T-helper 1 cell treated with Interleukin-12 subunit alpha and Interleukin-12 subunit beta and Interleukin-4 antibody, amounts not matched to agents 30 μg/mL and 1 μg/mL, for 36 hours (primary cell): ENCODE measurements at regions not wholly inside any gene's neighbourhood (a gene's known extent, or its start where the extent isn't known, plus 50 kb on each side); places are given as distances from the start of the nearest gene placed in this dataset.

Experiments used
- H3K27ac Mint-ChIP-seq: one replicate; pipeline ENCODE4 v1.8.0; 2021; ENCODE audit warnings: mild to moderate bottlenecking, mixed read lengths
- H3K27me3 Mint-ChIP-seq: one replicate; pipeline ENCODE4 v1.8.0; 2021; ENCODE audit warnings: low read depth, mixed read lengths
- H3K36me3 Mint-ChIP-seq: one replicate; pipeline ENCODE4 v1.8.0; 2021; ENCODE audit warnings: low read depth, mixed read lengths
- H3K4me1 Mint-ChIP-seq: one replicate; pipeline ENCODE4 v1.8.0; 2021; ENCODE audit warnings: low read depth, mixed read lengths
- H3K4me3 Mint-ChIP-seq: one replicate; pipeline ENCODE4 v1.8.0; 2021; ENCODE audit warnings: mild to moderate bottlenecking, moderate library complexity, mixed read lengths
- H3K9me3 Mint-ChIP-seq: one replicate; pipeline ENCODE4 v1.8.0; 2021; ENCODE audit warnings: mixed read lengths

DNA sequence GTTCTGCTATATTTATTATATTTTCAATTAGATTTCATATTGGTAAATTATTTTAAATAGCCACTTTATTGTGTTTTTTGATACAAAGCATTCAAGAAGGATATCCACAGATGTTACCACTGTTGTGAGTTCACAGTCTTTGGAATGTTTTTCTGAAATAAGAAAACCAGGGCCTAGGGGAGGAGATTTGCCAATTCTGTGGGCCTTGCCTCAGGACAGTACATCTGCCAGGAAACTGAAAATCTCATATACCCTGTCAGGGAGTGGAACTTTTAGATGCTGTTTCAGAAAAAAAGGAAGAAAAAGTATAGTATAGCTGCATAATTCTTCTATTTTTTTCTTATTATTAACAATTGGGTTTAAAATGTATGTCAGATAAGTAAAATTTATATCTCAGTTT, 995.9 kb upstream of the ADGRB3 start:
- no peak overlapping the region for H3K4me3 Mint-ChIP-seq
- no peaks in the 10 kb centered on the region for H3K27me3 Mint-ChIP-seq
- no peaks in the 10 kb centered on the region for H3K4me1 Mint-ChIP-seq
- no peak overlapping the region for H3K27ac Mint-ChIP-seq
- H3K36me3 Mint-ChIP-seq, result no peaks in the 10 kb centered on the region
- H3K9me3 Mint-ChIP-seq, result peaks cover 3% of the 10 kb centered on the region

DNA sequence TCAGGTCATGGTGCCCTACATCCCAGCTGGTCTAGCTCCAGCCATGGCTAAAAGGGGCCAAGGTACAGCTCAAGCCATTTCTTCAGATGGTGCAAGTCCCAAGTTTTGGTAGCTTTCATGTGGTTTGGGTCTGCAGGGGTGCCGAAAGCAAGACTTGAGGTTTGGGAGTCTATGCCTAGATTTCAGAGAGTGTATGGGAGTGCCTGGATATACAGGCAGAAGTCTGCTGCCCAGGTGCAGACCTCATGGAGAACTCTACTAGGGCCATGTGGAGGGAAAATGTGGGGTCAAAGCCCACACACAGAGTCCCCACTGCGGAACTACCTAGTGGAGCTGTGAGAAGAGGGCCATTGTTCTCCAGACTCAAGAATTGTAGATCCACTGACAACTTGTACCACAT, 1000.9 kb upstream of the ADGRB3 start:
- no peaks in the 10 kb centered on the region for H3K27me3 Mint-ChIP-seq
- H3K4me1 Mint-ChIP-seq, result no peaks in the 10 kb centered on the region
- H3K9me3 Mint-ChIP-seq, result peaks cover 3% of the 10 kb centered on the region
- H3K36me3 Mint-ChIP-seq, result no peaks in the 10 kb centered on the region
- no peak overlapping the region for H3K4me3 Mint-ChIP-seq
- H3K27ac Mint-ChIP-seq, result no peak overlapping the region

DNA sequence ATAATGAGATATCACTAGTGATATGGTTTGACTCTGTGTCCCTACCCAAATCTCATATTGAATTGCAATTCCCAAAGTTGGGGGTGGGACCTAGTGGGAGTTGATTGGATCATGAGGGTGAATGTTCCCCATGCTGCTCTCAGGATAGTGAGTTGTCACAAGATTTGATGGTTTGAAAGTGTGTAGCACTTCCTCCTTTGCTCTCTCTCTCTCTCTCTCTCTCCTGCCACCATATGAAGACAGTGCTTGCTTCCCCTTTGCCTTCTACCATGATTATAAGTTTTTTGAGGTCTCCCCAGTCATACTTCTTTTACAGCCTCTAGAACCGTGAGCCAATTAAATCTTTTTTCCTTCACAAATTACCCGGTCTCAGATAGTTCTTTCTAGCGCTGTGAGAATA, 1002.0 kb upstream of the ADGRB3 start:
- Mint-ChIP-seq H3K27ac (no peak overlapping the region), H3K27me3 (no peaks in the 10 kb centered on the region), H3K4me3 (no peak overlapping the region), H3K4me1 (no peaks in the 10 kb centered on the region), H3K9me3 (peaks cover 3% of the 10 kb centered on the region), H3K36me3 (no peaks in the 10 kb centered on the region)

DNA sequence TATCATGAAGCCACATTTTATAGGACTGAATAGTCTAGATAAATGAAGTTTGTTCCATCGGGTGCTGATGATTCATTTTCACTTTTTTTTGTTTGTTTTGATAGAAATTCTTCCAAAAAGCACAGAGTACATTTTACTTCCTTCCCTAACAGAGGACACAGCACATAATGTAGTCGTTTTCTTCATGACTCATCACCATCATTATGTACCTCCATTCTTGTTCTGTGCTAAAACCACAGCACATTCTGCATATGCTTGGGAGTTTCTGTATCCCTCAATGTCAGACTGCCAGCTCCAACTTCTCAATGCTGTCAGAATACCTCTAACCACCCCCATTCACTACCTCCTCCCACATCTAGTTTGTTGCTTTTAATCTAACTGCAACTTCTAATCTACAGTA, 1004.9 kb upstream of the ADGRB3 start:
- no peaks in the 10 kb centered on the region for H3K4me1 Mint-ChIP-seq
- no peak overlapping the region for H3K27ac Mint-ChIP-seq
- H3K27me3 Mint-ChIP-seq, result no peaks in the 10 kb centered on the region
- H3K4me3 Mint-ChIP-seq, result no peak overlapping the region
- H3K36me3 Mint-ChIP-seq, result no peaks in the 10 kb centered on the region
- H3K9me3 Mint-ChIP-seq, result peaks cover under 1% of the 10 kb centered on the region

DNA sequence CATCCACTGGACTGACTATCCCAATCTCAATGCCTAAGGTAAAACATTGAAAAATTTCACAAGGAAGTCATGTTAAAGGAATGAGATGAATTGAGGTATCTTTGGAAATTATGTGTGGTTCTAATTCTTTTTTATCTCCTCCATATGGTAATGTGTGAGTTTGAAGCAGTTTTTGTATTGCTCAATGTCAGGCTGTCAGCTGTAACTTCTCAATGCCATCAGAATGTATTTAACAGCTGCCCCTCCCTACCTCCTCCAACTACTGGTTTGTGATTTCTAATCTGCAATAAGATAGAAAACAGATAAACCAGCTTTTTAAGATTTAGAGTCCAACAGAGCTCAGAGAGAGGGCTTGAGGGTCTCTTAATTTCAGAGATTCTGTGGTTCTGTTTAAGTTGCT, 1005.8 kb upstream of the ADGRB3 start:
- no peaks in the 10 kb centered on the region for H3K36me3 Mint-ChIP-seq
- H3K27ac Mint-ChIP-seq, result no peak overlapping the region
- H3K4me1 Mint-ChIP-seq, result no peaks in the 10 kb centered on the region
- H3K9me3 Mint-ChIP-seq, result no peaks in the 10 kb centered on the region
- no peak overlapping the region for H3K4me3 Mint-ChIP-seq
- no peaks in the 10 kb centered on the region for H3K27me3 Mint-ChIP-seq

DNA sequence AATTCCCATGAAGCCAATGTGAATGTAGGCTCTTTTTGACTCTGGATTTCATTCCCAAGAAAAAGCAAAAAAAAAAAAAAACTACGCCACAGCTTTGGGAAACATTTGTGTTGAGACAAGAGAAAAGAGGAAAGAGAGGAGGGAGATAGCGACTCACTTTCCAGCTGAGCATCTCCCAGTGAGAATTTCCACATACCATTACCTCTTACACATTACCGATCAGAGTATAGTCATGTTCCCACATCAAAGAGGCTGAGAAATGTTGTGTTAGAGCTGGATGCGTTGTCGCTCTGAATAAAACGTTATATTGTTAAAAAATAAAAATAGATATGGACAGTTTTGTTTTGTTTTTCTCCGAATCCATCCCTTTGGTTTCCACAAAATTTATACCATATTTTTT, 1019.3 kb upstream of the ADGRB3 start:
- Mint-ChIP-seq H3K4me3 (no peak overlapping the region), H3K36me3 (no peaks in the 10 kb centered on the region), H3K27ac (no peak overlapping the region), H3K9me3 (peaks cover 5% of the 10 kb centered on the region), H3K27me3 (no peaks in the 10 kb centered on the region), H3K4me1 (no peaks in the 10 kb centered on the region)

DNA sequence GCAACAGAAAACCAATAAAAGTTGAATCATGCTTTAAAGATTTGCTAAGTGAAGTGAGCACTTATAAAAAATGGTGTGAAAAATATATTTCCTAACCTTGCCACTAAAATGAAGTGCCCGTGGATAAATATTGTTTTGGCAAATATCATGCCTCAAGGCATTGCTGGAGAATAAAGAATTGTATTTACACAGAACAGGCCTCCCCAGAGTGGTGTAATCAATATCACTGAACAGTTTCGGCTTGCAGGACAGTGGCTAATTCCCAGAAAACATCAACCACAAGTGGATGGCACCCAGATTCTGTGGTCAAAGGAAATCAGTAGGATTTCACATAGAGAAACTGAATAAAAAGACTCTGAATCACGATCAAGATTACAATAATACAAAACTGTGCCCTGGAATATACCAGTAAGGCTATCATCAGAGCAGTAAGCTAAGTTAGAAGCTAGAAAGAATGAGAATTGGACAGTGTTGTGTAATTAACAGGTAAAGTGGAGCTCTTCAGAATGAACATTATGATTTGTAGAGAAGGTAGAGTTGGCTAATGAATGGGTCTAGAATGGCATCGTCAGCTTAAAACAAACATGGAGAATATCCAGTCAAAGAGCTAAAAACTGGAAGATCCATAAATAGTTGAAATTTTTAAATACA, 1026.9 kb upstream of the ADGRB3 start:
- Mint-ChIP-seq H3K9me3 (peaks cover 4% of the 10 kb centered on the region), H3K4me3 (no peak overlapping the region), H3K4me1 (no peaks in the 10 kb centered on the region), H3K27me3 (no peaks in the 10 kb centered on the region), H3K36me3 (no peaks in the 10 kb centered on the region), H3K27ac (no peak overlapping the region)

DNA sequence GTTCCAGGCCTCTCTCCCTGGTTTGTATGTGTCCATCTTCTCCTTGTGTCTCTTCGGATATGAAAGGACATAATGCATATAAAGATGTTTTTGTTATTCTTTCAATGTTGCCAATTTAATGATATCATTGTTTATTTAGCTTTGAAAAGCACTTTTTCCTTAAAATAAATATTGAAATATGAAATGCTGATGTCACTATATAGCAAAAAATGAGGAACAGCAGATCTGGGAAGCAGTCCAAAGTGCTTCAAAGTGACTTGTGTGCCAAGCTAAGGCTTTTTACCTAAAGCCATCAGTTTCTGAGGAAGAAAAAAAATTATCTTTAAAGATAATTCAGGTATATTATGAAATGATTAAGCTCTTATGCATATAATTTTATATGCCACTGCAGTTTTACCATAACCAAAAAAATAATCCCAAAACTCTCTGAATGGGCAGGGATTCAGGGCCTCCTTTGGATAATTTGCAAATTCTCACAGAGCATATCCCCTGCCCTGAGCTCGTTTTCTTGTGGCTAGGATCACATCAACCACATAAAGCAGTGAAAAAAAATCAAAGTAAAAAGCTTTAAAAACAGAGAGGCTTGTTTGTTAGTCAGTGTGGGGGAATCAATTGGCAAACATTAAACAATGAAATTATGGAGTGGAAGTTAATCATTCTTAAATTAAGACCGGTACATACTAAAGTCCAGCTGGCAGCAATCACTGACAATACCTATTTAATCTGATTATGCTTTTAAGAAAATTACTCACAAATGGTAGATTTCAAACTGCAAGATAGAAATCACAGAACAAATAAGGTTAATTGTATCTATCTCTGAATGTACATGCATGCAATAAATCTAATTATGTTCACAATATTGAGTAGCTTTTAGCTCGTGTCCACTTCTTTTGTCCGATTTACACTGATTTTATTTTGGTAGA, 1027.9 kb upstream of the ADGRB3 start:
- Mint-ChIP-seq H3K4me1 (no peaks in the 10 kb centered on the region), H3K4me3 (no peak overlapping the region), H3K9me3 (peaks cover 4% of the 10 kb centered on the region), H3K27ac (no peak overlapping the region), H3K27me3 (no peaks in the 10 kb centered on the region), H3K36me3 (no peaks in the 10 kb centered on the region)

DNA sequence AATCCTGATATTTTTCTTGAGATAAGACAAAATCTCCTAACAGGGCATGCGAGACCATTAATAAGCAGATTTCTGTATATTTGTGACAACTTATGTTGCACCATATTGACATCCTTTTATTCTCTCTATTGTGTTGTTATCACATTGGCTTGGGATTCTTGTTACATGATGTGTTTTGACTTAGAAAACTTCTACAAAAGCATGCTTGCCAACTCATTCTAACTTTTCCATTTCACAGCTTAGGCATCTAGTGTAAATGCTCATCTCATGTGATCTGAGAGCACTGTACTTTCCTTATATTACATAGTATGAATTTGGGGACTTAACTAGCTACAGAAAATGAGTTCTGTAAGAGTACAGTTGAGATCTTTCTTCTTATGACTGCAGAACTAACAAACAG, 1040.7 kb upstream of the ADGRB3 start:
- H3K27ac Mint-ChIP-seq, result no peak overlapping the region
- no peaks in the 10 kb centered on the region for H3K36me3 Mint-ChIP-seq
- no peaks in the 10 kb centered on the region for H3K9me3 Mint-ChIP-seq
- no peak overlapping the region for H3K4me3 Mint-ChIP-seq
- no peaks in the 10 kb centered on the region for H3K27me3 Mint-ChIP-seq
- H3K4me1 Mint-ChIP-seq, result no peaks in the 10 kb centered on the region

DNA sequence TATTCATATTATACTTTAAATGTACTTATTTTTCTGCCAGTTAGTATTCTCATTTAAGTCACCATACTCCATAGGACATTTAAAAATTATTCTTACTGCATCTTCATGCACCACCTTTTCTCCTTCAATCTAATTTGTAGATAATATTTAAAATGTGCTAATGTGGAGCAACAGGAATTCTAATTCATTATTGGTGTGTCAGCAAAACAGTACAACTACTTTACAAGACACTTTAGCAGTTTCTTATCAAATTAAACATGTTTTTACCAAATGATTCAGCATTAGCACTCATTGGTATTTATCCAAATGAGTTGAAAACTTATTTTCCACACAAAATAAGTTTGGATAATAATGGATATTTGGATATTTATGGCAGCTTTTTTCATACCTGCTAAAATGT, 1041.8 kb upstream of the ADGRB3 start:
- Mint-ChIP-seq H3K4me3 (no peak overlapping the region), H3K9me3 (no peaks in the 10 kb centered on the region), H3K36me3 (no peaks in the 10 kb centered on the region), H3K27me3 (no peaks in the 10 kb centered on the region), H3K4me1 (no peaks in the 10 kb centered on the region), H3K27ac (no peak overlapping the region)

DNA sequence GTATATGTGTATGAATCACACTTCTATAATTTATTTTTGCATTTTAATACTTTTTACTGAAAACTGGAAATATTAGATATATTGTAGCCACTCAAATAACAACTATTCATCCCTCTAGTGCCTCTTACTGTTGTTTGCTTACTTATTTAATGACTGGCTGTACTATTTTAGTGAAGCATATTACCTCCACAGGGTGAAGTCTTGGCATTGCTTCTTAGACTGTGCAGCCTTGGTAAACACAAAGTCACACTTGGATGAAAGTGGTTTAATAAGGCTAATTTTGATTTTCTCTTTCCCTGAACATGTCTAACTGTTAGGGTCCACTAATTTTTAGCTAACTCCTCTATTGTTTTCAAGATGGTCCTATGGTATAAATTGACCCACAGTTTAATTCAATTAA, 1043.2 kb upstream of the ADGRB3 start:
- no peaks in the 10 kb centered on the region for H3K27me3 Mint-ChIP-seq
- H3K36me3 Mint-ChIP-seq, result no peaks in the 10 kb centered on the region
- no peaks in the 10 kb centered on the region for H3K9me3 Mint-ChIP-seq
- no peaks in the 10 kb centered on the region for H3K4me1 Mint-ChIP-seq
- H3K4me3 Mint-ChIP-seq, result no peak overlapping the region
- no peak overlapping the region for H3K27ac Mint-ChIP-seq

DNA sequence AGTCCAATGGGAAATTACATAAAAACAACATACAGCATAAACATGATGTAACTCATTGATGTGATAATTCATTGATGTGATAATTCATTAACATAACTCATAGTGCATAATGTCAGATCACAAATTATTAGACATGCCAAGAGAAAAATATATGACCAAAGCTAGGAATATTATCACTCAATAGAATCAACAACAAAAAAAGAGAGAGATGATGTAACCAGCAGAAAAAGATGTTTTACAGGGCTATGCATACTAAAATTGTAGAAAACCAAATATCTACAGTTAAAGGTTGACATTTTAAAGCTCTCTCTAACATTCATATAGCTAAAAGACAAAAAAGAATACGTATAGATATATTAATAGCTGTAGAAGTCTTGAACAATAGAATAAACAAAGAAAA, 1067.2 kb upstream of the ADGRB3 start:
- Mint-ChIP-seq H3K4me3 (no peak overlapping the region), H3K9me3 (no peaks in the 10 kb centered on the region), H3K36me3 (no peaks in the 10 kb centered on the region), H3K4me1 (no peaks in the 10 kb centered on the region), H3K27ac (no peak overlapping the region), H3K27me3 (no peaks in the 10 kb centered on the region)

DNA sequence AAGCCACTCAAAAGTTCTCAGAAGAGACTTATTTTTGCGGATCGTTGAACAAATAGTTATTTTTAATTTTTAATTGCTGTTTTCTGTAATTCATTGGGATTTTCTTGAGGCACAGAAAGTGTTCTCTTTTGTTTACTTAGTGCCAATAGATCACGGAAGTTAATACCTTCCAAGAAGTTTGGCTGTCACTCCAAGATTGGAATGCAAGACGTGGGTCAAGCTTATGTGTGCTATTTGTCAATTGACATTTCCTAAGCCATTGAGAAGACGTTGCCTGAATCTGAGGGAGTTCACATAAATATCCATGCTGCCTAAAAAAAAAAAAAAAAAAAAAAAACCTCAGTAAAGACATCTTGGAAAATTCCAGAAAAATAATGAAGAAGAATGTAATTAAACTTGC, 1071.4 kb upstream of the ADGRB3 start:
- Mint-ChIP-seq H3K4me3 (no peak overlapping the region), H3K4me1 (no peaks in the 10 kb centered on the region), H3K27ac (no peak overlapping the region), H3K9me3 (no peaks in the 10 kb centered on the region), H3K36me3 (no peaks in the 10 kb centered on the region), H3K27me3 (no peaks in the 10 kb centered on the region)

DNA sequence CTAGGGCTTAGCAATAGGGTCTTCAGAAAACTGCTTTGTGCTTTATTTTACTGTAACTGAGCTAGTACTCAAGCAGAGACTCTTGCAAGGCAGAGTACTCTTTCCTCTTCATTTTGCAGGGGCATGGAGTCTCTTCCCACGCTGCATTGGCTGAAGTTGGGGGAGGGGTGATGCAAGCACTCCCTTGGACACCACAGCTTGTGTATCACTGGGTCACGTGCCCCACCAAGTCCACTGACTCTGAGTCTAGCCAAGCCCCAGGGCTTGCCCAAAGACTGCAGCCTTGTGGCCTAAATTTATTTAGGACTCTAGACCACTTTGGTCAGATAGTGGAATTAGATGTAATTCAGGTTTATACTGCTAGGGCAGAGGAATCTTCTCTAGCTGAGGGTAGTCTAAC, 1075.0 kb upstream of the ADGRB3 start:
- Mint-ChIP-seq H3K4me1 (no peaks in the 10 kb centered on the region), H3K9me3 (peaks cover 11% of the 10 kb centered on the region), H3K27ac (no peak overlapping the region)

DNA sequence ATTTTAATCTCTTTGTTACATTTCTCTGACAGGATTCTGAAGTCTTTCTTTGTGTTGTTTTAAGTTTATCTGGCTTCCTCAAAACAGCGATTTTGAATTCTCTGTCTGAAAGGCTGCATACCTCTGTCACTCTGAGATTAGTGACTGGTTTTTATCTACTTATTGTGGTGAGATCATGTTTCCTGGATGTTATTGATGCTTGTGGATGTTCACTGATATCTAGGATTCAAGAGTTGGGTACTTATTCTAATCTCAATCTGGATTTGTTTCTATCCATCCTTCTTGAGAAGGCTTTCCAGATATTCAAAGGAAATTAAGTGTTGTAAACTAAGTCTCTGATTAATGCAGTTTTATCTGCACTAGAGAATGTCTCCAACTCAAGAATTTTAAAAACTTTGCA, 1076.1 kb upstream of the ADGRB3 start:
- Mint-ChIP-seq H3K27me3 (no peaks in the 10 kb centered on the region), H3K4me3 (no peak overlapping the region), H3K9me3 (peaks cover 11% of the 10 kb centered on the region), H3K27ac (no peak overlapping the region), H3K4me1 (no peaks in the 10 kb centered on the region), H3K36me3 (no peaks in the 10 kb centered on the region)

More for the DNA sequence above, 1075.0 kb upstream of the ADGRB3 start:
- H3K36me3 Mint-ChIP-seq, result no peaks in the 10 kb centered on the region
- no peaks in the 10 kb centered on the region for H3K27me3 Mint-ChIP-seq
- H3K4me3 Mint-ChIP-seq, result no peak overlapping the region
